NB4 (cell line): ENCODE measurements at regions not wholly inside any gene's neighbourhood (a gene's known extent, or its start where the extent isn't known, plus 50 kb on each side); places are given as distances from the start of the nearest gene placed in this dataset.

Experiments
- CTCF ChIP-seq: IDR thresholded peaks from one replicate; pipeline ENCODE4 v1.5.1; 2012; ENCODE audit warnings: low read depth, low read length
- MAX ChIP-seq: IDR thresholded peaks from 2 replicates; pipeline ENCODE4 v1.6.1; 2011; ENCODE audit warnings: low read depth, low read length
- MYC ChIP-seq: IDR thresholded peaks from 2 replicates; pipeline ENCODE4 v1.6.1; 2011; ENCODE audit warnings: low read depth, low read length
- POLR2A ChIP-seq: IDR thresholded peaks from 2 replicates; pipeline ENCODE4 v1.6.1; 2011; ENCODE audit warnings: mild to moderate bottlenecking; ENCODE audit not compliant: insufficient read length; ENCODE audit errors: extremely low read depth

DNA sequence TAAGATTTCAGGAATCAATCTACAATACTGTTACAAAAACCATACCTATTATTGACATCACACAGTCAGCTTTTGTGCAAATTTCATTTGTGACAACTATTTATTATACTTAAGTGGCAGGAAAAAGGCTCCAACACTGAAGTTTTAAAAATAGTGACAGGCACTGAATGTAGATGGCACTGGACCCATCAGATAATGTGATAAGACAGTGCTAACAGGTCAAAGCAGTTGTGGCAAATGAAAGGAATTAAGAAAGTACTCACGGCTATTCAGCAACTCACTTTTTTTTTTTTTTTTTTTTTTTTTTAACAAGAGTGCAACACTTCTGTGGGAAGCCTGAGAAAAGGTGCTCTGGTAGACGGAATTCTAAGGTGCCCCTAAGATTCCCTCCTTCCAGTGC, 115.0 kb upstream of the MEF2C start:
- TF ChIP-seq POLR2A (no peak), CTCF (no peak), MAX (no peak), MYC (no peak)
